ENCODE measurements at regions not wholly inside any gene's neighbourhood (a gene's known extent, or its start where the extent isn't known, plus 50 kb on each side); places are given as distances from the start of the nearest gene placed in this dataset.

DNA sequence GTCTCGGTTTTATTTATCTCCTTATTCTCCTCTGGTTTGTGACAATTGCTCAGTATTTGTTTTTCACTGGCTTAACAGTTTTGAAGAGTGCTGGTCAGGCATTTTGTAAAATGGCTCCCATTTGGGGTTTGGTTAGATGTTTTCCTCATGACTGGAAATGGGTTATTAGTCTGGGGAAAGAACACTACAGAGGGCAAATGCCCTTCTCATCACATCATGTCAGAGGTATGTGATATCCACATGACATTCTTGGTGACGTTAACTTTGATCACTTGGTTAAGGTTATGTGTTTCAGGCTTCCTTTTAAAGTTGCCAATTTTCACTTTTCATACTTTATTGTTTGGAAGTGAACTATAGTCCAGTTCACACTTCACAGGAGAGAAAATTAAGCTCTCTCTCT is 74.8 kb upstream of the KLHL1 start:
- no peak overlapping the region for H3K4me2 ChIP-seq (ENCODE audit: control insufficient read depth, extremely low read depth, insufficient read depth, low read depth, low read length)
- no peak overlapping the region for H3K4me3 ChIP-seq (ENCODE audit: control insufficient read depth in 2 of 3, extremely low read depth in 1 of 3, insufficient read depth in 2 of 3, low read depth in 1 of 3, low read length in 3 of 3)
- H3K27ac ChIP-seq (ENCODE audit: control insufficient read depth, insufficient read depth, low read length), result no peak overlapping the region
- H3K36me3 ChIP-seq (ENCODE audit: control insufficient read depth in 2 of 2, extremely low read depth in 1 of 2, insufficient read depth in 2 of 2, low read length in 2 of 2), result no peaks in the 10 kb centered on the region
- DNase-seq (ENCODE audit: low read depth, low spot score) (no peak), FAIRE-seq (no peak)
- no peaks in the 10 kb centered on the region for H3K9me3 ChIP-seq (ENCODE audit: control insufficient read depth, low read depth, low read length)
- dilution Hi-C loops (cut with MboI; ENCODE audit: extremely low pct_ligation_motif_present, low sequenced_read_pairs), result no loop called here
- H4K20me1 ChIP-seq (ENCODE audit: control insufficient read depth, extremely low read depth, insufficient read depth, low read length), result no peaks in the 10 kb centered on the region
- no peak overlapping the region for H2AFZ ChIP-seq (ENCODE audit: control insufficient read depth, low read length)
- H3K9me1 ChIP-seq (ENCODE audit: control insufficient read depth, extremely low read depth, insufficient read depth, low read length), result no peaks in the 10 kb centered on the region
- no peaks in the 10 kb centered on the region for H3K79me2 ChIP-seq (ENCODE audit: control insufficient read depth, insufficient read depth, low read length)
- H3K4me1 ChIP-seq (ENCODE audit: control insufficient read depth, extremely low read depth, insufficient read depth, low read length), result no peaks in the 10 kb centered on the region
- H3K9ac ChIP-seq (ENCODE audit: control insufficient read depth, extremely low read depth, insufficient read depth, low read length), result no peak overlapping the region
- no peaks in the 10 kb centered on the region for H3K27me3 ChIP-seq (ENCODE audit: control insufficient read depth, extremely low read depth, insufficient read depth, low read length)
- TF ChIP-seq EZH2 (IDR thresholded peaks at IDR 0.05; ENCODE audit: low read length), result no peak
- TF ChIP-seq, protein P1, sequence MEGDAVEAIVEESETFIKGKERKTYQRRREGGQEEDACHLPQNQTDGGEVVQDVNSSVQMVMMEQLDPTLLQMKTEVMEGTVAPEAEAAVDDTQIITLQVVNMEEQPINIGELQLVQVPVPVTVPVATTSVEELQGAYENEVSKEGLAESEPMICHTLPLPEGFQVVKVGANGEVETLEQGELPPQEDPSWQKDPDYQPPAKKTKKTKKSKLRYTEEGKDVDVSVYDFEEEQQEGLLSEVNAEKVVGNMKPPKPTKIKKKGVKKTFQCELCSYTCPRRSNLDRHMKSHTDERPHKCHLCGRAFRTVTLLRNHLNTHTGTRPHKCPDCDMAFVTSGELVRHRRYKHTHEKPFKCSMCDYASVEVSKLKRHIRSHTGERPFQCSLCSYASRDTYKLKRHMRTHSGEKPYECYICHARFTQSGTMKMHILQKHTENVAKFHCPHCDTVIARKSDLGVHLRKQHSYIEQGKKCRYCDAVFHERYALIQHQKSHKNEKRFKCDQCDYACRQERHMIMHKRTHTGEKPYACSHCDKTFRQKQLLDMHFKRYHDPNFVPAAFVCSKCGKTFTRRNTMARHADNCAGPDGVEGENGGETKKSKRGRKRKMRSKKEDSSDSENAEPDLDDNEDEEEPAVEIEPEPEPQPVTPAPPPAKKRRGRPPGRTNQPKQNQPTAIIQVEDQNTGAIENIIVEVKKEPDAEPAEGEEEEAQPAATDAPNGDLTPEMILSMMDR (optimal IDR thresholded peaks at IDR 0.05 in 1 of 3, IDR thresholded peaks at IDR 0.05 in 1 of 3, conservative IDR thresholded peaks at IDR 0.05 in 1 of 3; ENCODE audit: extremely low read depth in 1 of 3, insufficient read depth in 2 of 3, low read length in 3 of 3), result no peak

Small RNA genes lying in the stretch of these regions (small RNA-seq; reads per million reads assigned to genes)
- 0 reads per million in 3 experiments for gene AL445264.1 (ENCODE audit: insufficient read length in 3 of 3, low read depth in 3 of 3, low replicate concordance in 1 of 3)
- gene RNU6-54P (ENCODE audit: insufficient read length in 3 of 3, low read depth in 3 of 3, low replicate concordance in 1 of 3), result 0 reads per million in 3 experiments
